Upper lobe of left lung (tissue), 6 donors: ENCODE measurements at regions not wholly inside any gene's neighbourhood (a gene's known extent, or its start where the extent isn't known, plus 50 kb on each side); places are given as distances from the start of the nearest gene placed in this dataset.

ENCODE experiments used
- ATAC-seq, 2 donors: fragments of 200-7000 bp; cut with Tn5 transposase; one replicate each; pipeline ENCODE4 v1.9.1; 2022; ENCODE audit warnings: mild to moderate bottlenecking in 2 of 2, moderate library complexity in 2 of 2; ENCODE audit not compliant: low FRiP score in 2 of 2
- DNase-seq, 2 donors: peaks; one replicate each; pipeline ENCODE4 v3.0.0-alpha.2; 2019 to 2020
- H3K27ac ChIP-seq, 4 donors: fragments of 200-600 bp; sonication (generic); one replicate each; pipeline ENCODE4 v1.5.1; 2016 to 2019
- H3K27me3 ChIP-seq, 4 donors: fragments of 200-600 bp; sonication (generic); one replicate each; pipeline ENCODE4 v1.5.1; 2017 to 2019
- H3K36me3 ChIP-seq, 4 donors: fragments of 200-600 bp; sonication (generic); one replicate each; pipeline ENCODE4 v1.5.1; 2016 to 2019
- H3K4me1 ChIP-seq, 4 donors: fragments of 200-600 bp; sonication (generic); one replicate each; pipeline ENCODE4 v1.5.1; 2018 to 2019
- H3K4me3 ChIP-seq, 4 donors: fragments of 200-600 bp; sonication (generic); one replicate each; pipeline ENCODE4 v1.5.1; 2017 to 2019; ENCODE audit warnings: mild to moderate bottlenecking in 2 of 4, moderate library complexity in 1 of 4
- H3K9me3 ChIP-seq, 4 donors: fragments of 200-600 bp; sonication (generic); one replicate each; pipeline ENCODE4 v1.5.1; 2018 to 2019
- EP300 ChIP-seq, 4 donors: sonication (generic); formaldehyde crosslinking; IDR thresholded peaks; one replicate each; pipeline ENCODE4 v1.5.1; 2017; ENCODE audit warnings: antibody characterized with exemption in 4 of 4, control low read depth in 2 of 4
- POLR2A ChIP-seq, 4 donors: fragments of 450-650 bp; IDR thresholded peaks; one replicate each; pipeline ENCODE4 v1.5.1; 2016 to 2017; ENCODE audit warnings: antibody characterized with exemption in 4 of 4, mild to moderate bottlenecking in 2 of 4
- POLR2AphosphoS5 ChIP-seq, 2 donors: sonication (generic); formaldehyde crosslinking; IDR thresholded peaks; one replicate each; pipeline ENCODE4 v1.5.1; 2017; ENCODE audit warnings: antibody characterized with exemption in 2 of 2
- WGBS, 2 donors: methylation state at CpG; one replicate each; pipeline ENCODE4 v1.1.5; 2017 to 2018; 5-methylcytosine and 5-hydroxymethylcytosine counted together
- TF ChIP-seq, protein P1 (sequence below), 6 experiments: fragments of 450-650 bp in 4 of 6; fragments of 200-600 bp in 2 of 6; sonication (generic) in 2 of 6; IDR thresholded peaks; one replicate each; pipeline ENCODE4 v1.5.1; 2016 to 2019; ENCODE audit warnings: antibody characterized with exemption in 6 of 6
- donor health status: DM: no; HTN: no; CAD: no; lungs with moderate emphysema.
- donor health status: DM: no; HTN: yes; CAD: no; lungs with severe emphysema.

GRCh38 chr6:130524552-130524951 is 158.7 kb downstream of the TMEM200A start:
- no peak for DNase-seq
- Histone ChIP-seq H3K27me3 (no peaks in the 10 kb centered on the region), H3K4me1 (no peaks in the 10 kb centered on the region), H3K27ac (no peak overlapping the region), H3K9me3 (no peaks in the 10 kb centered on the region), H3K4me3 (no peak overlapping the region), H3K36me3 (no peaks in the 10 kb centered on the region)
- WGBS, 2 donors, result 88 to 94% methylated on average over 5 of the region's 5 CpGs
- no peak for ATAC-seq
- TF ChIP-seq POLR2AphosphoS5 (IDR thresholded peaks at IDR 0.05), result no peak
- TF ChIP-seq POLR2A (IDR thresholded peaks at IDR 0.05), result no peak
- TF ChIP-seq, protein P1, sequence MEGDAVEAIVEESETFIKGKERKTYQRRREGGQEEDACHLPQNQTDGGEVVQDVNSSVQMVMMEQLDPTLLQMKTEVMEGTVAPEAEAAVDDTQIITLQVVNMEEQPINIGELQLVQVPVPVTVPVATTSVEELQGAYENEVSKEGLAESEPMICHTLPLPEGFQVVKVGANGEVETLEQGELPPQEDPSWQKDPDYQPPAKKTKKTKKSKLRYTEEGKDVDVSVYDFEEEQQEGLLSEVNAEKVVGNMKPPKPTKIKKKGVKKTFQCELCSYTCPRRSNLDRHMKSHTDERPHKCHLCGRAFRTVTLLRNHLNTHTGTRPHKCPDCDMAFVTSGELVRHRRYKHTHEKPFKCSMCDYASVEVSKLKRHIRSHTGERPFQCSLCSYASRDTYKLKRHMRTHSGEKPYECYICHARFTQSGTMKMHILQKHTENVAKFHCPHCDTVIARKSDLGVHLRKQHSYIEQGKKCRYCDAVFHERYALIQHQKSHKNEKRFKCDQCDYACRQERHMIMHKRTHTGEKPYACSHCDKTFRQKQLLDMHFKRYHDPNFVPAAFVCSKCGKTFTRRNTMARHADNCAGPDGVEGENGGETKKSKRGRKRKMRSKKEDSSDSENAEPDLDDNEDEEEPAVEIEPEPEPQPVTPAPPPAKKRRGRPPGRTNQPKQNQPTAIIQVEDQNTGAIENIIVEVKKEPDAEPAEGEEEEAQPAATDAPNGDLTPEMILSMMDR (IDR thresholded peaks at IDR 0.05), result no peak
- TF ChIP-seq EP300 (IDR thresholded peaks at IDR 0.05), result no peak

DNA sequence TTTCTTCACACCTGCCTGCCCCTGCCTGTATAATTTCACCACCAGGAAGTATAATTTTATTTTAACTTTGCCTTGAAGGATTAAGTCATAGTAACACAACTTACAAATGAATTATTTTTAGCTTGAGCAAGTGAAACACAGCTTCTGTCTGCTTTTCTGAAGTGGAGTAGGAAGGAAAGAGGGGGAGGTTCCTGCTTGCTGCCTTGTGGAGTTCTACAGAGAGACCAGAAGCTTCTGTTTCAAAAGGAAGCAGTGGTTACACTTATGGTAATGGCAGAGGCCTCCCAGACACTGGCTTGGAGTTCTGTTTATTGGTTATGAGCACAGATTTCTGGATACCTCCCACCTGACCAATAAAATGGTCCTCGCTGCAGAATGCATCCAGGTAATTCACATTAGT is 159.6 kb downstream of the TMEM200A start:
- no peak overlapping the region for H3K27ac ChIP-seq
- no peak for ATAC-seq
- H3K36me3 ChIP-seq, result no peaks in the 10 kb centered on the region
- H3K27me3 ChIP-seq, result no peaks in the 10 kb centered on the region
- H3K9me3 ChIP-seq, result no peaks in the 10 kb centered on the region
- TF ChIP-seq POLR2AphosphoS5 (IDR thresholded peaks at IDR 0.05) (no peak), POLR2A (IDR thresholded peaks at IDR 0.05) (no peak), EP300 (IDR thresholded peaks at IDR 0.05) (no peak)
- TF ChIP-seq, protein P1 (IDR thresholded peaks at IDR 0.05), result no peak
- no peak overlapping the region for H3K4me3 ChIP-seq
- no peaks in the 10 kb centered on the region for H3K4me1 ChIP-seq
- WGBS, 2 donors, result 77 to 81% methylated on average over 1 of the region's 1 CpG
- DNase-seq, result no peak

DNA sequence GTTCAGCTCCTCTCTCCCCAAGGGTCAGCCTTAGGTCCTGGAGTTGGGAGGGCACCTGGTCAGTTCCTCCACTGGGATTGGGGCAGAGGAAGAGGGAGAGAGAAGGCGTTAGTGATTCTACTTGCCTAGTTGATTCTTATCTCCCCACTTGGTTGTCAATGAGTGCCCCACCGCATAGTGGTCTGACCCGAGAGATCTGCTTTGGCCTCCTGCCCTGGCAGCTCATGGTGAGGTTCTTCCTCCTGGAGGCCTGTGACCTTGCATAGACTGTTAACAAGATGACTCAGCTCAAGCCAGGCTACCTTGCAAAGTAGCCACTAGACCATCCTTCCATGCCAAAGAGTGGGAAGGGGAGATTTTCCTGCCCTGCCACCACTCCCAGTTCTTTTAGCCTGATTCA is 160.6 kb downstream of the TMEM200A start:
- ATAC-seq (no peak), DNase-seq (no peak)
- Histone ChIP-seq H3K4me1 (no peaks in the 10 kb centered on the region), H3K27me3 (no peaks in the 10 kb centered on the region), H3K27ac (no peak overlapping the region), H3K4me3 (no peak overlapping the region), H3K36me3 (no peaks in the 10 kb centered on the region), H3K9me3 (no peaks in the 10 kb centered on the region)
- TF ChIP-seq, protein P1 (IDR thresholded peaks at IDR 0.05), result no peak
- TF ChIP-seq POLR2AphosphoS5 (IDR thresholded peaks at IDR 0.05) (no peak), POLR2A (IDR thresholded peaks at IDR 0.05) (no peak), EP300 (IDR thresholded peaks at IDR 0.05) (no peak)
- 71 to 87% methylated on average over 3 of the region's 3 CpGs for WGBS, 2 donors

DNA sequence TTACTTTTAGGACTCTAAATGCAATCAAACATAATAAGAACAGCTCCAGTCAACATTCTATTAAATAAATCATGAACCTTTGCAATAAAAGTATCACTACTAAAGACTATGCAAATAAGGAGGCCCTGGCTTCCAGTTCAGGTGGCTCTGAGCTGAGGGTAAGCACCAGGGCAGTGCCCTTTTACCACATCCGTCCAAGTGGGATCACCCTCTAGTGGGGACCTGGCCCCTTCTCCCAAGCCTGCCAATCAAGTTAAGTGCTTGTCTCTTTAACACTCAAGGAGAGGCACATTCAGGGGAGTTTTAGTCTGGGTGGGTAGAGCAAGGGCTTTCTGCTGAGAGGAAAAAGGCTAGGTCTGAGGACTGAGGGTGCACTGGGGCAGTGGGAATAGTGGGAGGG is 161.4 kb downstream of the TMEM200A start:
- Histone ChIP-seq H3K4me1 (no peaks in the 10 kb centered on the region), H3K36me3 (no peaks in the 10 kb centered on the region), H3K4me3 (no peak overlapping the region), H3K27me3 (no peaks in the 10 kb centered on the region), H3K9me3 (no peaks in the 10 kb centered on the region), H3K27ac (no peak overlapping the region)
- ATAC-seq (no peak), DNase-seq (no peak)
- 0 to 60% methylated on average over 1 of the region's 1 CpG for WGBS, 2 donors
- TF ChIP-seq EP300 (IDR thresholded peaks at IDR 0.05) (no peak), POLR2AphosphoS5 (IDR thresholded peaks at IDR 0.05) (no peak), POLR2A (IDR thresholded peaks at IDR 0.05) (no peak)
- TF ChIP-seq, protein P1 (IDR thresholded peaks at IDR 0.05), result no peak

DNA sequence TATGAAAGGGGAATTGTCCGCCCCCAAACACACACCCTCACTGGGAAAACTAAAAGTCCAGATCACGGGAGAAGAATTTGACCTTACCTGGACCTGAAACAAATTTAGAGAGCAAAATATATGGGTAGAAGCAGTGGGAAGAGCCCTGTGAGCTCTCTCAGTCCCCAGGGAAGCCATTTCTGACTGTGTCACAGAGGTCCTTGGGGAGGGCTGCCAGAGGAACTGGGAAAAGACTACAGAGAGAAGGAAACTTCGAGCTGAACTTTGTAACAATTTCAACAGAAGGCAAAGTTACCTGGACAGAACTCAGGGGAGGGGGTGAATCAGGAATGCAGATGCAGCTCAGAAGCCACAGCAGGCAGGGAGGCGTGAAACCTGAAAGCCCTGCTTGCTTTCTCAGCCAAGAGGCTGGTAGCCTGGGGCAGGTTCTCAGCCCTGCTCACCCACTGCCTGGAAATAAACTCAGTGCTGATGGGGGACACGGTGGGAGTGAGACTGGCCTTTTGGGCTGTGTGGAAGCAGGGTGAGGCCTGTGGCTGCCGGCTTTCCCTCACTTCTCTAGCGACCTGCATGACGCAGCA is 163.8 kb downstream of the TMEM200A start:
- no peak for TF ChIP-seq EP300 (IDR thresholded peaks at IDR 0.05)
- no peak for TF ChIP-seq POLR2AphosphoS5 (IDR thresholded peaks at IDR 0.05)
- no peak for TF ChIP-seq POLR2A (IDR thresholded peaks at IDR 0.05)
- TF ChIP-seq, protein P1 (IDR thresholded peaks at IDR 0.05), result no peak
- H3K9me3 ChIP-seq, result no peaks in the 10 kb centered on the region
- ATAC-seq (no peak), DNase-seq (no peak)
- no peak overlapping the region for H3K4me3 ChIP-seq
- WGBS, 2 donors, result 91 to 93% methylated on average over 8 of the region's 8 CpGs
- no peaks in the 10 kb centered on the region for H3K27me3 ChIP-seq
- H3K36me3 ChIP-seq, result no peaks in the 10 kb centered on the region
- H3K27ac ChIP-seq, result no peak overlapping the region
- no peaks in the 10 kb centered on the region for H3K4me1 ChIP-seq
